ENCODE measurements at regions not wholly inside any gene's neighbourhood (a gene's known extent, or its start where the extent isn't known, plus 50 kb on each side); places are given as distances from the start of the nearest gene placed in this dataset.

- TF ChIP-seq CTCF (IDR thresholded peaks at IDR 0.05; ENCODE audit: insufficient read depth, low read depth, low read length) (no peak), EZH2 (IDR thresholded peaks at IDR 0.05; ENCODE audit: insufficient read depth, low read length) (no peak)
Observed at GRCh38 chr10:28949005-28950004, 272.0 kb downstream of the BAMBI start.
